Muscle layer of duodenum (tissue), 2 donors: ENCODE measurements at regions not wholly inside any gene's neighbourhood (a gene's known extent, or its start where the extent isn't known, plus 50 kb on each side); places are given as distances from the start of the nearest gene placed in this dataset.
"Not testable (repeated sequence)": the region's sequence is repeated elsewhere in the genome, so short reads cannot be mapped to it uniquely, and the experiment has no call there.

Experiments
- H3K27ac ChIP-seq: one replicate; pipeline ENCODE4 v1.7.0; 2013; ENCODE audit warnings: mild to moderate bottlenecking, low read length
- H3K27me3 ChIP-seq: one replicate; pipeline ENCODE4 v1.7.0; 2013; ENCODE audit warnings: low read depth, mild to moderate bottlenecking, control low read depth, low read length
- H3K36me3 ChIP-seq, 2 donors: one replicate each; pipeline ENCODE4 v1.7.0; 2013; ENCODE audit warnings: low read length in 2 of 2, control low read depth in 1 of 2, mild to moderate bottlenecking in 1 of 2; ENCODE audit not compliant: insufficient read depth in 2 of 2, control insufficient read depth in 1 of 2
- H3K4me1 ChIP-seq, 2 donors: one replicate each; pipeline ENCODE4 v1.7.0; 2013; ENCODE audit warnings: low read length in 2 of 2, mild to moderate bottlenecking in 2 of 2, control low read depth in 1 of 2, moderate library complexity in 1 of 2; ENCODE audit not compliant: insufficient read depth in 2 of 2, control insufficient read depth in 1 of 2
- H3K4me3 ChIP-seq, 2 donors: one replicate each; pipeline ENCODE4 v1.7.0; 2013; ENCODE audit warnings: low read length in 2 of 2, low read depth in 1 of 2, mild to moderate bottlenecking in 1 of 2
- H3K9me3 ChIP-seq, 2 donors: one replicate each; pipeline ENCODE4 v1.7.0; 2013; ENCODE audit warnings: low read length in 2 of 2, control low read depth in 1 of 2, mild to moderate bottlenecking in 1 of 2; ENCODE audit not compliant: control insufficient read depth in 1 of 2
- donor health status: healthy.

DNA sequence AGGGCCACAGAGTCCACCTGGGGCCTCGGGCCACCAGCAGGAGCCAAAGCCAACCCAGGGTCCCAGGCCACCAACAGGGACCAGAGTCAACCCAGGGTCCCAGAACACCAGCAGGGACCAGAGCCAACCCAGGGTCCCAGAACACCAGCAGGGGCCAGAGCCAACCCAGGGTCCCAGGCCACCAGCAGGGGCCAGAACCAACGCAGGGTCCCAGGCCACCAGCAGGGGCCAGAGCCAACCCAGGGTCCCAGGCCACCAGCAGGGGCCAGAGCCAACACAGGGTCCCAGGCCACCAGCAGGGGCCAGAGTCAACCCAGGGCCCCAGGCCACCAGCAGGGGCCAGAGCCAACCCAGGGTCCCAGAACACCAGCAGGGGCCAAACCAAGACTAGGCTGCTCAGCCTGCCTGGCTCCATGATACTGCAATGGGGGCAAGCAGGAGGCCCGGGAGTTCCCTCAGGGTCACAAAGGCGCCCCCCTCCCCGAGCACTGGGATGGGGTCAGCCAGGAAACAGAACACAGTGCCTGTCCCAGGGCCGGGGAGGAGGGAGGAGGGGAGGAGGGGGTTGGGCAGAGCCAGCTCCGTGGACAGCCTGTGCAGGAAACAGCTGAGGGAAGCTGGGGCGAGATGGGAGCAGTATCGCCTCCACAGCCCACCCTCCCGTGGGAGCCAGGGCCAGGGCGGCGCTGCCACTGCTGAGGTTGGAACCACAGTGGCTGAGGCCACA is 62.0 kb upstream of the PRR5 start:
- Histone ChIP-seq H3K27me3 (no peaks in the 10 kb centered on the region), H3K9me3 (no peaks in the 10 kb centered on the region), H3K36me3 (no peaks in the 10 kb centered on the region), H3K4me1 (peaks cover 0 to 14% of the 10 kb centered on the region in 2 donors), H3K27ac (no peak overlapping the region), H3K4me3 (no peak overlapping the region)

DNA sequence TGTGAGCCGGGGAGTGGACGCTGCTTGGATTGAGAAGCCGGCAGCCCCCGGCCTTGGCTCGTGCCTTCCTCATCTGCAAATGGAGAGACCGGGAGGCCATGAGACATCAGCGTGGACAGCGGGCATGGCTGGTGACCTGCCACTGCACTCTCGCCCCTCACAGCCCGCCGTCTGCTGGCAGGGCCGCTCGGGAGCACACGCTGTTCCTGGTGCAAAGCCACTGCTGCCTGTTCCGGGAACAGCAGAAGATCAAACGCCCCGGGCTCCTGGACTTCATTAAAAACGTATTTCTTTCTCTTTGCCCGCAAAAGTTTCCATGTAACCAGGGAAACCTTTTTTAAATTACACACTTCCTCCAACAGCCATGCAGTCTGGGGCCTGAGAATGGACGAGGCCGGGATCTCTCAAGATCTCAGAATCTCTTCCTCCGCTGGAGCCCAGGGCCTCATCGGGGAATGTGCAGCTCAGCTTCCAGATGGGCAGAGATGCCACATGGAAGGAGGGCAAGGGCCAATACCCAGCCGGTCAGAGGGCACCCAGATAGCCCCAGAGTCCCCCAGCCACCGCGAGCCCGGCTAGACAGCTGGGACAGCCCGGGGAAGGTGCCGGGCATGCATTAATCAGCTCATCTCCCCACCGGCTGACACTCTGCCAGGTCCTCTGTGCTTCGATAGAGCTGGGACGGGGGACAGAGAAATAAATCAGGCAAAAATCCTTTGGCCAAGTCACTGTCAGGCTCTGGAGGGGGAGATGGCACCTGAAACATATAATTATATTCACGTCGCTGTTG is 62.8 kb upstream of the PRR5 start:
- H3K36me3 ChIP-seq, result no peaks in the 10 kb centered on the region
- no peaks in the 10 kb centered on the region for H3K9me3 ChIP-seq
- no peak overlapping the region for H3K27ac ChIP-seq
- H3K4me1 ChIP-seq, result peaks cover 0 to 14% of the 10 kb centered on the region in 2 donors
- no peaks in the 10 kb centered on the region for H3K27me3 ChIP-seq
- no peak overlapping the region for H3K4me3 ChIP-seq

DNA sequence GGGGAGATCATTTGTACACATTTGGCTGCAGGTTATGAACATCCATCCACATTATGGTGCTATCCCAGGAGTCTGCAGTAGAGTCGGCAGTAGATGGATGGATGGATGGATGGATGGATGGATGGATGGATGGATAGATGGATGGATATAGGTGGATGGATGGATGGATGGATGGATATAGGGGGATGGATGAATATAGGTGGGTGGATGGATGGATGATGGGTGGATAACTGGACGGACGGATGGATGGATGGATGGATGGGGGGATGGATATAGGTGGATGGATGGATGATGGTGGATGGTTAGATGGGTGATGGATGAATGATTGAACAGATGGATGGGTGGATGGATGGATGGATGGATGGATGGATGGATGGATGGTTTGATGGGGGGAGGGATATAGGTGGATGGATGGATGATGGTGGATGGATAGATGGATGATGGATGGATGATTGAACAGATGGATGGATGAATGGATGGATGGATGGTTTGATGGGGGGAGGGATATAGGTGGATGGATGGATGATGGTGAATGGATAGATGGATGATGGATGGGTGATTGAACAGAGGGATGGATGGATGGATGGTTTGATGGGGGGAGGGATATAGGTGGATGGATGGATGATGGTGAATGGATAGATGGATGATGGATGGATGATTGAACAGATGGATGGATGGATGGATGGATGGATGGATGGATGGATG is 65.3 kb upstream of the PRR5 start:
- H3K36me3 ChIP-seq, H3K27me3 ChIP-seq, H3K27ac ChIP-seq, H3K4me3 ChIP-seq, H3K9me3 ChIP-seq: not testable (repeated sequence)
- H3K4me1 ChIP-seq, result peaks cover 0 to 14% of the 10 kb centered on the region in 2 donors

DNA sequence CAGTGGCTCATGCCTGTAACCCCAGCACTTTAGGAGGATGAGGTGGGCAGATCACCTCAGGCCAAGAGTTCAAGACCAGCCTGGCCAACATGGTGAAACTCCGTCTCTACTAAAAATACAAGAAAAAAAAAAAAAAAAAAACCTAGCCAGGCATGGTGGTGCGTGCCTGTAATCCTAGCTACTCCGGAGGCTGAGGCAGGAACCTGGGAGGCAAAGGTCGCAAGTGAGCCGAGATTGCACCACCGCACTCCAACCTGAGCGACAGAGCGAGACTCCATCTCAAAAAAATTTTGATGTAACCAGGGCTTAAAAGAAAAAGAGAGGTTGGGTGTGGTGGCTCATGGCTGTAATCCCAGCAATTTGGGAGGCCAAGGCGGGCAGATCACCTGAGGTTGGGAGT is 66.4 kb upstream of the PRR5 start:
- not testable (repeated sequence) for H3K36me3 ChIP-seq, H3K27ac ChIP-seq, H3K27me3 ChIP-seq, H3K9me3 ChIP-seq, H3K4me3 ChIP-seq
- H3K4me1 ChIP-seq, result peaks cover 0 to 14% of the 10 kb centered on the region in 2 donors

DNA sequence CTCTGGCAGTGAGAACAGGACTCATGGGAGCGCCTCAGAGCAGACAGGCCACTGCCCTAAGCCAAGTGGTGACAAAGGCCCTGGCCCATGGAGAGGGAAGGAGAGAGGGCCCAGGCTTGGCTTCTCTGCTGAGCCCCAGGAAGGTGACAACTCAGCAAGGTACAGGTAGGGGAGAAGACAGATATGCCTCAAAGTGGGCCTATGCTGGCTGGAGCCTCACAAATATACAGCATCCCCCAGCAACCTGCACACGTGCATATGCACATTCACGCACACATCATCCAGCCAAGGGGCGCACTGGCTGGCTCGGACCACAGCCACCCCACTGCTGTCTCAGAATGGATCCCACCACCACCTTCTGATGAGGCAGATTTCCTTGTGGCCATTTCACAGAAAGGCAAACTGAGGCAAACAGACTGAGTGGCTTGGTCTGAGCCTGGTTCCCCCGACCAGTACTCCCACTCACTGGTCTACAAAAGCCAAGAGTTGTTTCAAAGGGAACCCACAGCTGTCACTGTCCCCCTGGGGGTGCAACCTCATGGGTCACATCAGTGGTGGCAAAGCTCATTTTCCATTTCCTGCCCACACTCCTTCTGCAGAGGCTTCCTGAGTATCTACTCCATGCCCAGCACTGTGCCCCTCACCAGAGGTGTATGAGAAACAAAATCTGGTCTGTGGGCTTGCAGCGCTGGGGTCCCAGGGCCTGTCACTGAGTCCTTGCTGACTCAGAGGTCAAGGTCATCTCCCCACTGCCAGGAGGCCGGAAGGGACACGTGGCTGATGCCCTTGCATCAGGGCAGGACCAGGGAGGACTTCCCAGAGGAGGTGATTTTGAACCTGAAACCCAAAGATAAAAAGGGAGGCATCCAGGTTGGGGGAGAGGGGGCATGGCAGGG is 67.3 kb upstream of the PRR5 start:
- H3K36me3 ChIP-seq, result no peaks in the 10 kb centered on the region
- H3K27me3 ChIP-seq, result no peaks in the 10 kb centered on the region
- no peak overlapping the region for H3K27ac ChIP-seq
- peaks cover 0 to 7% of the 10 kb centered on the region in 2 donors for H3K4me1 ChIP-seq
- no peaks in the 10 kb centered on the region for H3K9me3 ChIP-seq
- H3K4me3 ChIP-seq, result no peak overlapping the region

DNA sequence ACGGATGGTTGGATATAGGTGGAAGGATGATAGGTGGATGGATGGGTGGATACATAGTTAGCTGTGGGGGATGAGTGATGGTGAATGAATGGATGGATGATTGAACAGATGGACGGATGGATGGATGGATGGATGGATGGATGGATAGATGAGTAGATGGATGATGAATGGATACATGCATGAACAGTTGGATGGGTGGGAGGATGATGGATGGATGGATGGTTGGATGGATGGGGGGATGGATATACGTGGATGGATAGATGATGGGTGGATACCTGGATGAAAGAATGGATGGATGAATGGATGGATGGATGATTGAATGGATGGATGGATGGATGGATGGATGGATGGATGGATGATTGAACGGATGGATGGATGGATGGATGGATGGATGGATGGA is 68.4 kb upstream of the PRR5 start:
- Histone ChIP-seq H3K4me3 (no peak overlapping the region), H3K27me3 (no peaks in the 10 kb centered on the region), H3K27ac (no peak overlapping the region), H3K4me1 (peaks cover 0 to 2% of the 10 kb centered on the region in 2 donors), H3K36me3 (no peaks in the 10 kb centered on the region), H3K9me3 (no peaks in the 10 kb centered on the region)

DNA sequence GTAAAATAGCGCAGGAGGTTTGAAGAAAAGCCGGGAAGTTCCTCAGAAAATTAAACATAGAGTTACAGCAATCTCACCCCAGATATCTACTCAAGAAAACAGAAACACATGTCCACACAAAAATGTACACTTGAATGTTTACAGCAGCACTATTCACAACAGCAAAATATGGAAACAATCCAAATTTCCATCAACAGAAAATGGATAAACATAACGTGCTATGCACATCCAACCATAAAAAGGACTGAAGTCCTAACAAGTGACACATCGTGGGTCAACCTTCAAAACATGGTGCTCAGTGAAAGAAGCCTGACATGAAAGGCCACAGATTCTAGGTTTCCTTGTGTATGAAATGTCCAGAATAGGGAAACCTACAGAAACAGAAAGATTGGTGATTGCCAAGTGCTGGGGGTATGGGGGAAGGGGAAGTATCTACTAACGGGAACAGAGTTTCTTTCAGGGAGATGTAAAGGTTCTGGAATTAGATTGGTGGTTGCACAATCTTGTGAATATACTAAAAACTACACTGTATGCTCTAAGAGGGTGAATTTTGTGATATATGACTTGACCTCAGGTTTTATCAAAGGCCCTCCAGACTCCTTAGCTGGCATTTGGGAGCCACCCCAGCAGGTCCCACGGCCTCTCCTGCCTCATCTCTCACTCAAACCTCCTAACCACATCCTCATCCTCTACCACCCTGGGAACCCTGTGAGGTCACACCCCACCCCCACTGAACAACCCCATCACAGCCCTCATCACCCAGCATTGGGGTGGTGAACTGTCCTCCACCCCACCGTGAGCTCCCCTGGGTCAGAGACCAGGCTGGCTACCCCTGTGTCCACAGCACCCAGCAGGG is 69.2 kb upstream of the PRR5 start:
- Histone ChIP-seq H3K4me3 (no peak overlapping the region), H3K27me3 (no peaks in the 10 kb centered on the region), H3K36me3 (no peaks in the 10 kb centered on the region), H3K27ac (no peak overlapping the region), H3K4me1 (no peaks in the 10 kb centered on the region), H3K9me3 (no peaks in the 10 kb centered on the region)

DNA sequence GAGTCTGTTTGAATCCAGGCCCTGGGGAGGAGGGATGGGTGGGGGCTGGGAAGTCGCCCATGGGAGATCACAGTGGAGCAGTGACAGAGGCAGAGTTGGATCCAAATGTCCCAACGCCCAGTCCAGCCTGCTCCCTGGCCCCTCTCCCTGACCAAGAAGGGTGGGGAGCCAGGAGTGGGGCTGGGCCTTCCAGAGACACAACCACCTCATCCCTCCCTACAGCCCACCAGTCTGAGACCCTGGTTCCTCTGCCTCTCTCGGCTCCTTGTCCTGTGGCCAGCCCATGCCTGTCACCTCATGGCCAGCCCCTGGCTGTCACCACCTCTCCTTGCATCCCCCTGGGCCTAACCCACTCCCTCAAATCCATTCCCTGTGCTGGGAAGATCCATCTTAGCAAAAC is 71.2 kb upstream of the PRR5 start:
- Histone ChIP-seq H3K27me3 (no peaks in the 10 kb centered on the region), H3K4me1 (no peaks in the 10 kb centered on the region), H3K27ac (no peak overlapping the region), H3K36me3 (no peaks in the 10 kb centered on the region), H3K9me3 (no peaks in the 10 kb centered on the region), H3K4me3 (no peak overlapping the region)

DNA sequence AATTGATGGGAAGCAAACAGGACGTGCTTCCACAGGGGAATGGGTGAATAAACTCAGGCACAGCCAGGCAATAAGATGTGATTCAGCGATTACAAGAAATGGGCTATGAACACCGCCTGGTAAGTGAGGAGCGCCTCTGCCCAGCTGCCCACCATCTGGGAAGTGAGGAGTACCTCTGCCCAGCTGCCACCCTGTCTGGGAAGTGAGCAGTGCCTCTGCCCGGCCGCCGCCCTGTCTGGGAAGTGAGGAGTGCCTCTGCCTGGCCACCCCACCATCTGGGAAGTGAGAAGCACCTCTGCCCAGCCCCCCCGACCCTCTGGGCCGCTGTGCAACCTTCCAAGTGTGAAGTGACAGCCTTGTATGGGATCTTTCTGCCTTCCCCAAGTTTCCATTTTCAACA is 73.2 kb upstream of the PRR5 start:
- no peak overlapping the region for H3K27ac ChIP-seq
- no peaks in the 10 kb centered on the region for H3K9me3 ChIP-seq
- H3K4me1 ChIP-seq, result no peaks in the 10 kb centered on the region
- no peaks in the 10 kb centered on the region for H3K36me3 ChIP-seq
- H3K4me3 ChIP-seq, result no peak overlapping the region
- no peaks in the 10 kb centered on the region for H3K27me3 ChIP-seq

DNA sequence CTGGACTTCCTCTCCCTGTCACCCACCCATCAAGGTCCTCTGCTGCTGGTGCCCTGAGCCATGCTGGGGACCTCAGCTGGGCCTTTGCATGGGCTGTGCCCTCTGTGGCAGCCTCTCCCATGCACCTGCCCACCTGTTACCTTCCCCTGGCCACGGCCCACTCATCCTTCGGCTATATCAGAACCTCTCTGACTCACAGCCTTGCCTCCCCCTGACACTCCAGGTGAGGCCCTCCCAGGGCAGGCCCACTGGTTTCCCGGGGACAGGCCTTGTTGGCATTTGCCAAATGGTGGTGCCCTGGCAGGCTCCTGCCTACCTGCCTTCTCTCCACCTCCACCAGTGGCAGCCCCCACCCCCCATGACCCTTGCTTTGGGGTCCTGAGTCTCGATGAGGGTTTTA is 73.7 kb upstream of the PRR5 start:
- Histone ChIP-seq H3K9me3 (no peaks in the 10 kb centered on the region), H3K27ac (no peak overlapping the region), H3K36me3 (no peaks in the 10 kb centered on the region), H3K4me1 (no peaks in the 10 kb centered on the region), H3K4me3 (no peak overlapping the region), H3K27me3 (no peaks in the 10 kb centered on the region)
